Endodermal cell (in vitro differentiated cells): ENCODE measurements at regions not wholly inside any gene's neighbourhood (a gene's known extent, or its start where the extent isn't known, plus 50 kb on each side); places are given as distances from the start of the nearest gene placed in this dataset.

Experiments used
- DNase-seq: peaks from one replicate; pipeline ENCODE4 v3.0.0-alpha.2; 2017
- H3K27ac ChIP-seq: 2 replicates; pipeline ENCODE4 v1.5.1; 2013; ENCODE audit warnings: mild to moderate bottlenecking, low read depth, low read length, moderate library complexity
- H3K27me3 ChIP-seq: 2 replicates; pipeline ENCODE4 v1.6.1; 2013; ENCODE audit warnings: mild to moderate bottlenecking, low read length, moderate library complexity; ENCODE audit not compliant: insufficient read depth, control insufficient read depth, poor library complexity, severe bottlenecking
- H3K36me3 ChIP-seq: 2 replicates; pipeline ENCODE4 v1.7.0; 2013; ENCODE audit warnings: mild to moderate bottlenecking, low read length, moderate library complexity; ENCODE audit not compliant: control insufficient read depth, insufficient read depth
- H3K4me1 ChIP-seq: one replicate; pipeline ENCODE4 v1.7.0; 2013; ENCODE audit warnings: low read length; ENCODE audit not compliant: control insufficient read depth, insufficient read depth
- H3K4me3 ChIP-seq: 2 replicates; pipeline ENCODE4 v1.5.1; 2013; ENCODE audit warnings: mild to moderate bottlenecking, low read length, moderate library complexity
- H3K9ac ChIP-seq: 2 replicates; pipeline ENCODE4 v1.6.1; 2013; ENCODE audit warnings: mild to moderate bottlenecking, low read length, moderate library complexity; ENCODE audit not compliant: poor library complexity, severe bottlenecking; ENCODE audit errors: extremely low read depth
- H3K9me3 ChIP-seq: 2 replicates; pipeline ENCODE4 v1.6.1; 2013; ENCODE audit warnings: mild to moderate bottlenecking, low read length, moderate library complexity; ENCODE audit not compliant: control insufficient read depth
- H3K27ac Mint-ChIP-seq: 2 replicates; pipeline ENCODE4 v1.8.0; 2020; ENCODE audit warnings: mixed read lengths
- H3K27me3 Mint-ChIP-seq: 2 replicates; pipeline ENCODE4 v1.8.0; 2021; ENCODE audit warnings: mild to moderate bottlenecking, mixed read lengths; ENCODE audit not compliant: insufficient read depth
- H3K36me3 Mint-ChIP-seq: 2 replicates; pipeline ENCODE4 v1.8.0; 2020; ENCODE audit warnings: low read depth, mixed read lengths
- H3K4me1 Mint-ChIP-seq: 2 replicates; pipeline ENCODE4 v1.8.0; 2020; ENCODE audit warnings: mixed read lengths
- H3K4me3 Mint-ChIP-seq: 2 replicates; pipeline ENCODE4 v1.8.0; 2020; ENCODE audit warnings: mild to moderate bottlenecking, moderate library complexity, mixed read lengths
- H3K9me3 Mint-ChIP-seq: 2 replicates; pipeline ENCODE4 v1.8.0; 2020; ENCODE audit warnings: mild to moderate bottlenecking, mixed read lengths
- CTCF ChIP-seq: fragments of 200-600 bp; sonication (generic); conservative IDR thresholded peaks from 2 replicates; pipeline ENCODE4 v1.5.0; 2021; ENCODE audit warnings: antibody characterized with exemption, mild to moderate bottlenecking
- WGBS, 2 experiments: methylation state at CpG; one replicate each; pipeline versions ENCODE4 v1.1.5 to v1.1.7; 2013; ENCODE audit warnings: missing lambda C conversion rate in 2 of 2, mixed read lengths in 1 of 2; ENCODE audit not compliant: insufficient coverage in 1 of 2, insufficient read length in 1 of 2; 5-methylcytosine and 5-hydroxymethylcytosine counted together

DNA sequence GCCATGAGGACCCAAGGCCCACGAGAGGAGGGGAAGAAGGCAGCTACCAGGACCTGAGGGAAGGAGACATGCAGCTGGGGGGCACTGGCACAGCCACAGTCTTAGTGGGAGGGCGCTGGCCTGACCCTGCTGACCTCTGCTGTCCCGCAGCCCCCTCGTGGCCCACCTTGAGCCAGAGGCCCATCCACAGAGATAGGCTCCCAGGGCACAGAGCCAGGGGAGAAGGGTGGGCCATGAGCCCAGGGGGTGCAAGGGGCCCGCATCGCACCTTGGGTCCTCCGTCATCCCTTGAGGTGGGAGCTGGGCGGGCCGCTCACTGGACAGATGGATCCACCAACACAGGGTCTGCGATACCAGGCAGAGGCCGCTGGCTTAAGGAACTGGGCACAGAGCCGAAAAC is 387.7 kb upstream of the PFKP start:
- H3K27ac ChIP-seq: no peak overlapping the region
- no peaks in the 10 kb centered on the region for H3K36me3 ChIP-seq
- H3K4me1 ChIP-seq: no peaks in the 10 kb centered on the region
- H3K27me3 ChIP-seq: no peaks in the 10 kb centered on the region
- DNase-seq: no peak
- H3K36me3 Mint-ChIP-seq: no peaks in the 10 kb centered on the region
- no peaks in the 10 kb centered on the region for H3K4me1 Mint-ChIP-seq
- H3K9ac ChIP-seq: no peak overlapping the region
- no peak overlapping the region for H3K4me3 Mint-ChIP-seq
- H3K27me3 Mint-ChIP-seq: no peaks in the 10 kb centered on the region
- H3K27ac Mint-ChIP-seq: no peak overlapping the region
- TF ChIP-seq CTCF: no peak
- 92 to 98% methylated on average over 7 to 12 of the region's 12 CpGs for WGBS, 2 experiments
- no peak overlapping the region for H3K4me3 ChIP-seq
- no peaks in the 10 kb centered on the region for H3K9me3 ChIP-seq
- H3K9me3 Mint-ChIP-seq: no peaks in the 10 kb centered on the region

DNA sequence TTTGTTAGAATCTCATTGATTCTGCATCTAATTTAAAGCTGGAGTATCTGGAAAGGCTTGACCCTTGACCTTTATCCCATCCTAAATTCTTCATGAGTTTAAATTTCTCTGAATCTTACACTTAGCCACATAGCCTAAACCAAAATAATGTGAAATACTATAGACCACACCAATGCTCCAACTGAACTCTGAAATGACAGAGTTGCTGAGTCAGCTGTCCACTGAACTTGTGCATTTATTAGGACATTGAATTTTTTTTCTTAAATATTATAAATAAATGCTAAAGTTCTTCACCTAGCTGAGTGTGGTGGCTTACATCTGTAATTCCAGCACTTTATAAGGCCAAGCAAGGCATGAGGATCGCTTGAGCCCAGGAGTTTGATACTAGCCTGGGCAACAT is 390.9 kb upstream of the PFKP start:
- Mint-ChIP-seq H3K36me3 (no peaks in the 10 kb centered on the region), H3K27me3 (no peaks in the 10 kb centered on the region), H3K27ac (no peak overlapping the region), H3K4me1 (no peaks in the 10 kb centered on the region), H3K9me3 (no peaks in the 10 kb centered on the region), H3K4me3 (no peak overlapping the region)
- Histone ChIP-seq H3K9me3 (no peaks in the 10 kb centered on the region), H3K27me3 (no peaks in the 10 kb centered on the region), H3K27ac (no peak overlapping the region), H3K36me3 (no peaks in the 10 kb centered on the region), H3K4me3 (no peak overlapping the region), H3K4me1 (no peaks in the 10 kb centered on the region), H3K9ac (no peak overlapping the region)
- TF ChIP-seq CTCF: no peak
- WGBS, 2 experiments: 95 to 100% methylated on average over 1 of the region's 1 CpG
- no peak for DNase-seq

- H3K36me3 Mint-ChIP-seq: no peaks in the 10 kb centered on the region
These were observed 392.9 kb upstream of the PFKP start for GRCh38 chr10:2674451-2674850.

More at GRCh38 chr10:2674451-2674850, 392.9 kb upstream of the PFKP start:
- Histone ChIP-seq H3K9me3 (no peaks in the 10 kb centered on the region), H3K27me3 (no peaks in the 10 kb centered on the region), H3K36me3 (no peaks in the 10 kb centered on the region), H3K4me3 (no peak overlapping the region), H3K27ac (no peak overlapping the region), H3K4me1 (no peaks in the 10 kb centered on the region), H3K9ac (no peak overlapping the region)
- H3K4me3 Mint-ChIP-seq: no peak overlapping the region
- H3K9me3 Mint-ChIP-seq: no peaks in the 10 kb centered on the region
- no peaks in the 10 kb centered on the region for H3K27me3 Mint-ChIP-seq
- no peak overlapping the region for H3K27ac Mint-ChIP-seq
- H3K4me1 Mint-ChIP-seq: no peaks in the 10 kb centered on the region
- no peak for DNase-seq
- TF ChIP-seq CTCF: no peak
